Endothelial cell of umbilical vein (primary cell): ENCODE measurements at regions not wholly inside any gene's neighbourhood (a gene's known extent, or its start where the extent isn't known, plus 50 kb on each side); places are given as distances from the start of the nearest gene placed in this dataset.

ENCODE experiments used
- BruUV-seq: library from RNA; stranded (reverse); fragments of 400-500 nt; replicated peaks from 2 replicates; lab custom pipeline; 2021; lab: Mats Ljungman, UMichigan
- CTCF ChIA-PET: fragments of 300-600, 350-600 bp; sonication (Branson Sonifier 250); formaldehyde crosslinking; loops from one replicate; lab custom pipeline; 2021; ENCODE audit warnings: antibody characterized with exemption, inconsistent platforms; lab: Charles Lee
- POLR2A ChIA-PET: fragments of 300-600, 350-600 bp; sonication (Branson Sonifier 250); formaldehyde crosslinking; loops from one replicate; lab custom pipeline; 2021; ENCODE audit warnings: antibody characterized with exemption, inconsistent platforms; lab: Charles Lee
- DNase-seq: peaks from one replicate; pipeline ENCODE4 v3.0.0-alpha.2; 2011; ENCODE audit warnings: low read depth, low spot score
- FAIRE-seq: peaks from 2 replicates; lab custom pipeline; 2011; peaks lifted over from hg19 to GRCh38; lab: Jason Lieb, UNC
- H2AFZ ChIP-seq: 2 replicates; pipeline ENCODE4 v1.6.0; 2012; ENCODE audit warnings: low read depth, low read length, control low read depth, inconsistent platforms
- H3K27ac ChIP-seq: 2 replicates; pipeline ENCODE4 v1.5.1; 2011; ENCODE audit warnings: low read depth, mild to moderate bottlenecking, control low read depth, low read length, moderate library complexity; ENCODE audit not compliant: insufficient read depth
- H3K27me3 ChIP-seq, 2 experiments: 2 replicates each; pipeline versions ENCODE4 v1.6.0 to v1.6.1; 2011; ENCODE audit warnings: low read length in 2 of 2, mixed read lengths in 1 of 2; ENCODE audit not compliant: control insufficient read depth in 2 of 2, insufficient read depth in 2 of 2
- H3K36me3 ChIP-seq, 2 experiments: 2 replicates in 1 of 2; 3 replicates in 1 of 2; pipeline ENCODE4 v1.5.1; 2011; ENCODE audit warnings: low read length in 2 of 2, mild to moderate bottlenecking in 1 of 2, moderate library complexity in 1 of 2; ENCODE audit not compliant: control insufficient read depth in 2 of 2, insufficient read depth in 2 of 2; ENCODE audit errors: extremely low read depth in 1 of 2
- H3K4me1 ChIP-seq: 3 replicates; pipeline ENCODE4 v1.5.1; 2011; ENCODE audit warnings: mild to moderate bottlenecking, low read length; ENCODE audit not compliant: control insufficient read depth, insufficient read depth; ENCODE audit errors: extremely low read depth
- H3K4me2 ChIP-seq: 2 replicates; pipeline ENCODE4 v1.6.1; 2011; ENCODE audit warnings: low read length, control low read depth, mixed read lengths; ENCODE audit not compliant: insufficient read depth
- H3K4me3 ChIP-seq, 3 experiments: fragments of 200-600 bp in 1 of 3; sonication (generic), shearing (Covaris generic) in 1 of 3; replicated peaks in 1 of 3; 2 replicates each; pipeline ENCODE4 v1.5.1; 2011 to 2016; ENCODE audit warnings: control low read depth in 3 of 3, low read length in 3 of 3, mild to moderate bottlenecking in 2 of 3, inconsistent platforms in 1 of 3, low read depth in 1 of 3, moderate library complexity in 1 of 3; ENCODE audit not compliant: insufficient read depth in 1 of 3
- H3K79me2 ChIP-seq: 2 replicates; pipeline ENCODE4 v1.6.0; 2012; ENCODE audit warnings: low read length, inconsistent platforms; ENCODE audit not compliant: control insufficient read depth, insufficient read depth
- H3K9ac ChIP-seq: replicated peaks from 2 replicates; pipeline ENCODE3; 2011; ENCODE audit warnings: low read length, control low read depth; ENCODE audit not compliant: insufficient read depth; ENCODE audit errors: extremely low read depth
- H3K9me1 ChIP-seq: replicated peaks from 3 replicates; pipeline ENCODE4 v1.6.0; 2011; ENCODE audit warnings: mild to moderate bottlenecking, low read length; ENCODE audit not compliant: control insufficient read depth, insufficient read depth; ENCODE audit errors: extremely low read depth
- H3K9me3 ChIP-seq: replicated peaks from 2 replicates; pipeline ENCODE4 v1.5.1; 2012; ENCODE audit warnings: low read length, inconsistent platforms; ENCODE audit not compliant: control insufficient read depth, insufficient read depth
- H4K20me1 ChIP-seq: replicated peaks from 2 replicates; pipeline ENCODE3; 2011; ENCODE audit warnings: mild to moderate bottlenecking, low read length; ENCODE audit not compliant: control insufficient read depth, insufficient read depth; ENCODE audit errors: extremely low read depth
- CTCF ChIP-seq, 2 donors: IDR thresholded peaks; 1 replicate in 1 of 2; 2 replicates in 1 of 2; pipeline ENCODE4 v1.5.1; 2011; ENCODE audit warnings: low read length in 2 of 2, mild to moderate bottlenecking in 2 of 2, moderate library complexity in 2 of 2, control low read depth in 1 of 2, inconsistent platforms in 1 of 2, low read depth in 1 of 2; ENCODE audit not compliant: insufficient read depth in 1 of 2; ENCODE audit errors: extremely low read depth in 1 of 2
- EZH2 ChIP-seq: IDR thresholded peaks from 2 replicates; pipeline ENCODE4 v1.6.1; 2012; ENCODE audit warnings: borderline replicate concordance, low read depth, mild to moderate bottlenecking, moderate library complexity, low read length, inconsistent platforms; ENCODE audit not compliant: severe bottlenecking
- FOS ChIP-seq: IDR thresholded peaks from 2 replicates; pipeline ENCODE4 v1.6.1; 2011; ENCODE audit warnings: mild to moderate bottlenecking, low read length, moderate library complexity, borderline replicate concordance; ENCODE audit not compliant: insufficient read depth
- GATA2 ChIP-seq: IDR thresholded peaks from 2 replicates; pipeline ENCODE4 v1.7.0; 2011; ENCODE audit warnings: low read depth, mild to moderate bottlenecking, moderate library complexity, mixed read lengths, low read length; ENCODE audit not compliant: insufficient read length, insufficient read depth
- JUN ChIP-seq: IDR thresholded peaks from 2 replicates; pipeline ENCODE4 v1.6.1; 2011; ENCODE audit warnings: borderline replicate concordance, low read depth; ENCODE audit not compliant: insufficient read length, insufficient read depth
- MAX ChIP-seq: IDR thresholded peaks from 2 replicates; pipeline ENCODE4 v1.6.1; 2011; ENCODE audit not compliant: insufficient read depth, insufficient read length
- MYC ChIP-seq: IDR thresholded peaks from one replicate; pipeline ENCODE4 v1.6.1; 2011; ENCODE audit warnings: mild to moderate bottlenecking, low read depth, low read length
- POLR2A ChIP-seq: IDR thresholded peaks from 2 replicates; pipeline ENCODE4 v1.6.1; 2012; ENCODE audit warnings: low read depth, mild to moderate bottlenecking, control low read depth, low read length
- POLR2AphosphoS5 ChIP-seq: IDR thresholded peaks from 2 replicates; pipeline ENCODE4 v1.6.1; 2012; ENCODE audit warnings: low read depth, mild to moderate bottlenecking, control low read depth, low read length, moderate library complexity; ENCODE audit not compliant: insufficient read depth
- dilution Hi-C: fragments of 300-500 bp; cut with MboI; formaldehyde crosslinking; loops from one replicate; pipeline ENCODE4 v1.15.0; 2019; ENCODE audit warnings: low sequenced_read_pairs; ENCODE audit not compliant: extremely low pct_ligation_motif_present
- intact Hi-C: fragments of 100-400 bp; cut with micrococcal nuclease; formaldehyde crosslinking; loops from one replicate; pipeline ENCODE4 v1.10.0; 2022

GRCh38 chr21:29475329-29475728, 176.6 kb downstream of the BACH1 start:
- FAIRE-seq (no peak), DNase-seq (no peak)
- H2AFZ ChIP-seq: no peak overlapping the region
- ChIA-PET POLR2A (no interaction called here), CTCF (interaction anchor here (0.5 to 2.1 kb wide), 2 partner anchors 375 to 386 kb away, joined by 3 to 15 read pairs; no protein-coding TSS in a partner anchor)
- H3K4me1 ChIP-seq: no peaks in the 10 kb centered on the region
- no peak overlapping the region for H3K27ac ChIP-seq
- no peaks in the 10 kb centered on the region for H3K9me3 ChIP-seq
- intact Hi-C loops: loop anchor here (2.0 kb wide), 1 partner anchor 1611 kb away; no protein-coding TSS in a partner anchor
- peaks cover 0 to 2% of the 10 kb centered on the region in 2 experiments for H3K27me3 ChIP-seq
- dilution Hi-C loops: no loop called here
- TF ChIP-seq POLR2A: no peak
- no peak for TF ChIP-seq POLR2AphosphoS5
- TF ChIP-seq MYC: no peak
- no peak for TF ChIP-seq MAX
- TF ChIP-seq FOS: no peak
- TF ChIP-seq JUN: no peak
- TF ChIP-seq CTCF (IDR thresholded peaks at IDR 0.05; ENCODE audit: extremely low read depth in 1 of 2, insufficient read depth in 1 of 2, low read depth in 1 of 2, low read length in 2 of 2): no peak
- TF ChIP-seq GATA2: no peak
- TF ChIP-seq EZH2: no peak
- H4K20me1 ChIP-seq: no peaks in the 10 kb centered on the region
- no peaks in the 10 kb centered on the region for H3K9me1 ChIP-seq
- no peak overlapping the region for H3K9ac ChIP-seq
- no peak overlapping the region for H3K4me2 ChIP-seq
- BruUV-seq: no TSS peak
- no peaks in the 10 kb centered on the region for H3K79me2 ChIP-seq
- no peaks in the 10 kb centered on the region for H3K36me3 ChIP-seq
- H3K4me3 ChIP-seq: no peak overlapping the region
